Left ventricle myocardium superior (tissue), 1 donor: ENCODE measurements at regions not wholly inside any gene's neighbourhood (a gene's known extent, or its start where the extent isn't known, plus 50 kb on each side); places are given as distances from the start of the nearest gene placed in this dataset.

Source experiments
- ATAC-seq: fragments of 200-7000 bp; cut with Tn5 transposase; one replicate; pipeline ENCODE4 v1.9.1; 2020; ENCODE audit warnings: mild to moderate bottlenecking, moderate library complexity
- DNase-seq: peaks from one replicate; pipeline ENCODE4 v3.0.0-alpha.2; 2020
- intact Hi-C: fragments of 100-400 bp; cut with micrococcal nuclease; formaldehyde crosslinking; loops from one replicate; pipeline ENCODE4 v1.11.0; 2022
- donor health status: DM: no; HTN: yes; CAD: no; lungs with severe emphysema.

- ATAC-seq (peak; percentile 26), DNase-seq (no peak)
- intact Hi-C loops, result loop anchor here (10.0 kb wide), 1 partner anchor 135 kb away; no protein-coding TSS in a partner anchor
Observed at GRCh38 chr1:84759756-84760155, 69.5 kb upstream of the SSX2IP start.

GRCh38 chr1:84758968-84759491, 68.8 kb upstream of the SSX2IP start:
- peak; percentile 89 for ATAC-seq
- peak; percentile 32 for DNase-seq
- intact Hi-C loops, result loop anchor here (10.0 kb wide), 1 partner anchor 134 kb away; no protein-coding TSS in a partner anchor

- ATAC-seq (no peak), DNase-seq (no peak)
- intact Hi-C loops, result loop anchor here (10.0 kb wide), 1 partner anchor 134 kb away; no protein-coding TSS in a partner anchor
Observed at GRCh38 chr1:84758476-84758875, 68.2 kb upstream of the SSX2IP start.

- DNase-seq, result no peak
- ATAC-seq, result no peak
- intact Hi-C loops, result loop anchor here (10.0 kb wide), 1 partner anchor 132 kb away; no protein-coding TSS in a partner anchor
Observed at GRCh38 chr1:84757301-84757700, 67.0 kb upstream of the SSX2IP start.

GRCh38 chr1:84756455-84757082, 66.3 kb upstream of the SSX2IP start:
- ATAC-seq, result no peak

GRCh38 chr1:84756001-84756400, 65.7 kb upstream of the SSX2IP start:
- no peak for DNase-seq
- ATAC-seq, result no peak
- intact Hi-C loops, result loop anchor here (10.0 kb wide), 1 partner anchor 131 kb away; no protein-coding TSS in a partner anchor

More at GRCh38 chr1:84756455-84757082, 66.3 kb upstream of the SSX2IP start:
- intact Hi-C loops, result loop anchor here (10.0 kb wide), 1 partner anchor 132 kb away; no protein-coding TSS in a partner anchor
- DNase-seq, result no peak

GRCh38 chr1:84755216-84755615, 65.0 kb upstream of the SSX2IP start:
- intact Hi-C loops, result loop anchor here (10.0 kb wide), 1 partner anchor 130 kb away; no protein-coding TSS in a partner anchor
- ATAC-seq, result no peak
- DNase-seq, result no peak

- ATAC-seq, result no peak
- no peak for DNase-seq
- intact Hi-C loops, result loop anchor here (10.0 kb wide), 1 partner anchor 130 kb away; no protein-coding TSS in a partner anchor
Observed at GRCh38 chr1:84754386-84754703, 64.1 kb upstream of the SSX2IP start.

GRCh38 chr1:84753516-84754385, 63.5 kb upstream of the SSX2IP start:
- intact Hi-C loops, result loop anchor here (10.0 kb wide), 1 partner anchor 129 kb away; no protein-coding TSS in a partner anchor
- DNase-seq (peak; percentile 75), ATAC-seq (peak; percentile 89)

- ATAC-seq (no peak), DNase-seq (no peak)
- intact Hi-C loops, result loop anchor here (10.0 kb wide), 1 partner anchor 125 kb away; no protein-coding TSS in a partner anchor
Observed at GRCh38 chr1:84750110-84750730, 60.0 kb upstream of the SSX2IP start.

- no peak for DNase-seq
- intact Hi-C loops, result no loop called here
- ATAC-seq, result no peak
Observed at GRCh38 chr1:84749427-84749826, 59.2 kb upstream of the SSX2IP start.

- intact Hi-C loops, result no loop called here
- no peak for ATAC-seq
- no peak for DNase-seq
Observed at GRCh38 chr1:84748364-84748763, 58.1 kb upstream of the SSX2IP start.

GRCh38 chr1:84745857-84746256, 55.6 kb upstream of the SSX2IP start:
- intact Hi-C loops, result no loop called here
- no peak for ATAC-seq
- DNase-seq, result no peak

- no peak for DNase-seq
- ATAC-seq, result no peak
- intact Hi-C loops, result no loop called here
Observed at GRCh38 chr1:84743896-84744295, 53.6 kb upstream of the SSX2IP start.

- ATAC-seq, result no peak
- intact Hi-C loops, result no loop called here
- no peak for DNase-seq
Observed at GRCh38 chr1:84742653-84743052, 52.4 kb upstream of the SSX2IP start.

- intact Hi-C loops, result no loop called here
Observed at GRCh38 chr1:84740050-84740714, 49.9 kb upstream of the SSX2IP start.

More at GRCh38 chr1:84740050-84740714, 49.9 kb upstream of the SSX2IP start:
- no peak for ATAC-seq
- DNase-seq, result no peak
